ENCODE measurements at regions not wholly inside any gene's neighbourhood (a gene's known extent, or its start where the extent isn't known, plus 50 kb on each side); places are given as distances from the start of the nearest gene placed in this dataset.
"Not testable (repeated sequence)": the region's sequence is repeated elsewhere in the genome, so short reads cannot be mapped to it uniquely, and the experiment has no call there.

DNA sequence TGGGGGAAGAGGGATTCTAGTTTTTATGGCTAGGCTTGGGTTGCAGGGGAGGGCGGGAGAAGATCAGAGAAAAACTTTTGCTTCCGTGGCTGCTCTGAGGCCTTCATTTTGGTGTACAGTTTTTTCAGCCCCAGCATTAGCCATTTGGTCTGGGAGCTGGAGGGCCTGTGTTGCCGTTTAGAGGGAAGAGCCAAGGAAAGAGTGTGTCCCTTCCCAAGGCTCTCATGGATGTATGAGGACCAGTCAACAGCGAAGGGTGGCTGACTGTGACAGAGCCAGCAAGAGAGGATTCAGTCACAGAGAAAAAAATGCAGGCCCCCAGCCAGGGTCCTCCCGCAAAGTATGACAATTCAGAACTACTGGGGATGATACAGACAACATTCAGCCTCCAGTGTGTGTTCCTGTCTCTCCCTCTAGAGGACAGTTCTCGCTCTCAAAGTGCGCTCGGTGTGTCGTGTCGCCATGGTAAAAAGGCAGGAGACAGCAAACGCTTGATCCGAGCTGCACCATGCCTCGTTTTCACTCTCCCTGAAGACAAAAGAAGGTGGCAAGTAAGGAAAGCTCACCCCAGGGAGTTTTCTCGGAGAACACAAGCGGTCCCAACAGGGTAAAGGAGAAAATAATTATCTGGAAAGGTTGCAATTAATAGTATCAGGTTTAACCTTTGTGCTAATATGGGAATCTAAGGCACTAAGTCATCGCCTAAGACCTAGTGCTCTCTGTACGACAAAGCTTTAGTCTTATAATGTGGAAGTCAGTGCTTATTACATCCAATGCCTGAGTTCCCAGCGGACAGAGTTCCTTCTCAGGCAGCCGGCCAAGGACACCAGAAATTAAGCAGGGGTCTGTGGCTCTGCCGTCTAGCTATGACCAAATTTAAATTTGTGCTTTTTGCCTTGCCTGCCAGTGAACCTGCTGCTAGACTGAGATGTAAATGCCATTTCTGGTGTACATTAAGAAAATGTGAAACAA is 157.3 kb upstream of the PLXNC1 start:
- peak overlapping the region in 1 of 2 donors; percentile 10 for H3K4me3 ChIP-seq

DNA sequence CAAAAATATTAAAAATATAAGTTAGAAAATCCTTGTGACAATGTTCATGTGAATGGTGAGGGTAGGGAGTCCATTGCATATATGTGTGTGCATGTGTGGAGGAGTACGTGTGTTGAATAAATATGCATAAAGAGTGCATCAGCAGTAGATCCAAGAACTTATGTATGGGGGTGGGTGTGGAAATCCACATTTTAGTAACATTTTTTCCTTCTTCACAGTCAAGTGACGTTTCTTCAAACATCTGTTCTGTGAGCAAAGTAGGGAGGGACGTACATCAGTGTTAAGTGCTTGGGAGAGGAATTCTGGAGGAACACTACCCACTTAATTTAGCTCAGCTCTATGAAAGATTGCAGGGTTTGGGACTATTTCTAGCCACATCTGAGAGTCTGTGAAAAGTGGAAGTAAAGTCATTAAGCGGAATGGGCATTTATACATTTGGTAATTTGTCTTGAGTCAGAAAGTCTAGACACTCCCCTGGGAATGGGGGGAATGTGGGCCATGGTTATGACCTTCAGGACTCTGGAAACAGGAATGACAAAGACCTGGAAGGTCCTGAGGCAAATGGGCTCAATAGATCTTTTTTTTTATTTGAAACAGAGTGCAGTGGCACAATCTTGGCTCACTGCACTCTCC is 156.4 kb upstream of the PLXNC1 start:
- Histone ChIP-seq H3K27me3 (no peaks in the 10 kb centered on the region), H3K36me3 (no peaks in the 10 kb centered on the region), H3K9me3 (no peaks in the 10 kb centered on the region), H3K27ac (no peak overlapping the region), H3K4me3 (no peak overlapping the region), H3K4me1 (peaks cover 0 to 15% of the 10 kb centered on the region in 2 donors)
- TF ChIP-seq, protein P1, sequence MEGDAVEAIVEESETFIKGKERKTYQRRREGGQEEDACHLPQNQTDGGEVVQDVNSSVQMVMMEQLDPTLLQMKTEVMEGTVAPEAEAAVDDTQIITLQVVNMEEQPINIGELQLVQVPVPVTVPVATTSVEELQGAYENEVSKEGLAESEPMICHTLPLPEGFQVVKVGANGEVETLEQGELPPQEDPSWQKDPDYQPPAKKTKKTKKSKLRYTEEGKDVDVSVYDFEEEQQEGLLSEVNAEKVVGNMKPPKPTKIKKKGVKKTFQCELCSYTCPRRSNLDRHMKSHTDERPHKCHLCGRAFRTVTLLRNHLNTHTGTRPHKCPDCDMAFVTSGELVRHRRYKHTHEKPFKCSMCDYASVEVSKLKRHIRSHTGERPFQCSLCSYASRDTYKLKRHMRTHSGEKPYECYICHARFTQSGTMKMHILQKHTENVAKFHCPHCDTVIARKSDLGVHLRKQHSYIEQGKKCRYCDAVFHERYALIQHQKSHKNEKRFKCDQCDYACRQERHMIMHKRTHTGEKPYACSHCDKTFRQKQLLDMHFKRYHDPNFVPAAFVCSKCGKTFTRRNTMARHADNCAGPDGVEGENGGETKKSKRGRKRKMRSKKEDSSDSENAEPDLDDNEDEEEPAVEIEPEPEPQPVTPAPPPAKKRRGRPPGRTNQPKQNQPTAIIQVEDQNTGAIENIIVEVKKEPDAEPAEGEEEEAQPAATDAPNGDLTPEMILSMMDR (IDR thresholded peaks at IDR 0.05) = no peak
- DNase-seq (ENCODE audit: low spot score) = no peak

More for the DNA sequence above, 157.3 kb upstream of the PLXNC1 start:
- DNase-seq (ENCODE audit: low spot score) = peak; percentile 79
- Histone ChIP-seq H3K27ac (no peak overlapping the region), H3K36me3 (no peaks in the 10 kb centered on the region), H3K4me1 (peaks cover 0 to 15% of the 10 kb centered on the region in 2 donors), H3K9me3 (no peaks in the 10 kb centered on the region), H3K27me3 (no peaks in the 10 kb centered on the region)
- TF ChIP-seq, protein P1 (IDR thresholded peaks at IDR 0.05) = peak in 1 of 2 donors; percentile 70

DNA sequence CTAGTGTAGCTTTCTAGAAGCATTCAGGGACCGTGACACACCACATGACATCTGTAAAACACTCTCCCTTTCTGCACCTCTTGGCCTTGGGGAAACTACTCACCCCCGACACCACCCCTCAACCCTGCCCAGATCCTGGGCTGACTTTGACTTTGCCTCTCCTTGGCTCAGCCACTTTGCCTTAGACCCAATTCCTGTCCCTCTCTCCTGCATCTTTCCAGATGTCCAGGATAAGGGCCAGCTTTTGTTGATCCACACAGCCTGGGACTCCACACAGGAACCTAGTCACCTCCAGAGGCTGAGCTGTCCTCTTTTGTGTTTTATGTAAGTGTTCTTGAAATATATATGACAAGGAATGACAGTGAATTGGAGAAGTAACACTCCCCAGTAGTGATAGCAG is 153.7 kb upstream of the PLXNC1 start:
- no peak for DNase-seq (ENCODE audit: low spot score)
- no peaks in the 10 kb centered on the region for H3K36me3 ChIP-seq
- TF ChIP-seq, protein P1 (IDR thresholded peaks at IDR 0.05) = no peak
- no peak overlapping the region for H3K27ac ChIP-seq
- H3K27me3 ChIP-seq = no peaks in the 10 kb centered on the region
- H3K9me3 ChIP-seq = peaks cover 0 to 9% of the 10 kb centered on the region in 2 donors
- H3K4me3 ChIP-seq = no peak overlapping the region
- H3K4me1 ChIP-seq = peaks cover 0 to 15% of the 10 kb centered on the region in 2 donors

DNA sequence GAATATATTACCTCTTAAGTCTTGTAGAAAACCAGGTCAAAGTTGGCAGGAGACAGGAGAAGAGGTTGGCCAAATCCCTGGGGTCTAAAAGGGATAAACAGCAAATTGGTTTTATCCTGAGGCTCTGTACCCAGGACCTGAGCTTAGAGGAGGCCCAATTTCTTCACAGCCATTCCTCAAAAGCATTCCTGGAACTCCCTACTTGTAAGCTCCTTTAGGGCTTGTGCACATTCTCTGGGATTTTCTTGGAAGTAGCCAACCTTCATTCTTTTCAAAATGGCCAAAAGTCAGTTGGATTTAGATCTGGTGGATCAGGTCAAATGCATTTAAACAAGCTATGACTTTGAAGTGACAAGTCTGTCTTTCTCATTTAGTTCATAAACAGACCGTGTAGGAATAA is 152.1 kb upstream of the PLXNC1 start:
- DNase-seq (ENCODE audit: low spot score) = no peak
- H3K9me3 ChIP-seq = peaks cover 0 to 9% of the 10 kb centered on the region in 2 donors
- H3K4me1 ChIP-seq = peaks cover 0 to 7% of the 10 kb centered on the region in 2 donors
- no peaks in the 10 kb centered on the region for H3K36me3 ChIP-seq
- H3K4me3 ChIP-seq = no peak overlapping the region
- TF ChIP-seq, protein P1 (IDR thresholded peaks at IDR 0.05) = no peak
- no peaks in the 10 kb centered on the region for H3K27me3 ChIP-seq
- no peak overlapping the region for H3K27ac ChIP-seq

DNA sequence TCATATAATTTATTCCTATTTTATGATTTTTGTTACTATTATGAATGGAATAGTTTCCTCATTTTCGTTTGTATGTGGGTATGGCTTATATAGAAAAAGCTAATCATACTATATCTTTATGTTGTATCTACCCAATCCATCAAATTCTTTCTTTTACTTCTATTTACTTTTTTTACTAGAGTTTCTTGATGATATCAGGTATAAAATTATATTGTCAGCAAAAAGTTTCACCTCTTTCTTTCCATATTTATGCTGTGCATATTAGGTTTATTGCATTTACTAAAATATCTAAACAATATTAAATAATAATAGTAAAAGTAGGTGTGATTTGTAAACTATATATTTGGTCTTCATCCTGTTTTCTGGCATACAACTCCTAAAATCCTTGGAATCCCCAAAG is 146.7 kb upstream of the PLXNC1 start:
- H3K4me1 ChIP-seq = no peaks in the 10 kb centered on the region
- TF ChIP-seq, protein P1 (IDR thresholded peaks at IDR 0.05) = no peak

GRCh38 chr12:94002925-94003324 is 145.5 kb upstream of the PLXNC1 start:
- not testable (repeated sequence) for H3K4me1 ChIP-seq; H3K4me3 ChIP-seq; H3K27me3 ChIP-seq; H3K27ac ChIP-seq; H3K9me3 ChIP-seq; DNase-seq (ENCODE audit: low spot score); H3K36me3 ChIP-seq

More for the DNA sequence above, 146.7 kb upstream of the PLXNC1 start:
- Histone ChIP-seq H3K27me3 (no peaks in the 10 kb centered on the region), H3K27ac (no peak overlapping the region), H3K4me3 (no peak overlapping the region), H3K9me3 (peaks cover 0 to 9% of the 10 kb centered on the region in 2 donors), H3K36me3 (no peaks in the 10 kb centered on the region)
- DNase-seq (ENCODE audit: low spot score) = no peak

DNA sequence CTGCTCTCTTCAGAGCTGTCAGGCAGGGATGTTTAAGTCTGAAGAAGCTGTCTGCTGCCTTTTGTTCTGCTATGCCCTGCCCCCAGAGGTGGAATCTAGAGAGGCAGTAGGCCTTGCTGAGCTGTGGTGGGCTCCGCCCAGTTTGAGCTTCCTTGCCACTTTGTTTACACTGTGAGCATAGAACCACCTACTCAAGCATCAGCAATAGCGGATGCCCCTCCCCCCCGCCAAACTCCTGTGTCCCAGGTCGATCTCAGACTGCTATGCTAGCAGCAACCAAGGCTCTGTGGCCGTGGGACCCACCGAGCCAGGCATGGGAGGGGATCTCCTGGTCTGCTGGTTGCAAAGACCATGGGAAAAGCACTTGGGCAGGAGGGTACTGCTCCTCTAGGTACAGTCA is 140.5 kb upstream of the PLXNC1 start:
- DNase-seq (ENCODE audit: low spot score); H3K4me3 ChIP-seq; H3K27ac ChIP-seq: not testable (repeated sequence)

More for the DNA sequence above, 140.5 kb upstream of the PLXNC1 start:
- not testable (repeated sequence) for H3K36me3 ChIP-seq, H3K27me3 ChIP-seq, H3K9me3 ChIP-seq, H3K4me1 ChIP-seq
